ENCODE measurements at regions not wholly inside any gene's neighbourhood (a gene's known extent, or its start where the extent isn't known, plus 50 kb on each side); places are given as distances from the start of the nearest gene placed in this dataset.

- no peaks in the 10 kb centered on the region for H3K36me3 ChIP-seq (ENCODE audit: control insufficient read depth, insufficient read depth, low read length)
- no peaks in the 10 kb centered on the region for H3K27me3 ChIP-seq (ENCODE audit: control insufficient read depth, insufficient read depth, low read length)
- DNase-seq (ENCODE audit: low read depth) (no peak), FAIRE-seq (no peak)
- H3K4me3 ChIP-seq (ENCODE audit: low read depth, low read length), result no peak overlapping the region
- no peak for TF ChIP-seq CTCF (IDR thresholded peaks at IDR 0.05; ENCODE audit: insufficient read depth, low read length, severe bottlenecking)
These were observed 2045.9 kb upstream of the WWC1 start for GRCh38 chr5:166245556-166245955.

- DNase-seq (ENCODE audit: low read depth), result no peak
- no peak for TF ChIP-seq CTCF (IDR thresholded peaks at IDR 0.05; ENCODE audit: insufficient read depth, low read length, severe bottlenecking)
- FAIRE-seq, result no peak
These were observed 2039.7 kb upstream of the WWC1 start for GRCh38 chr5:166251786-166252185.

GRCh38 chr5:166257661-166258060 lies 2033.8 kb upstream of the WWC1 start:
- FAIRE-seq (no peak), DNase-seq (ENCODE audit: low read depth) (no peak)
- Histone ChIP-seq H3K36me3 (ENCODE audit: control insufficient read depth, insufficient read depth, low read length) (no peaks in the 10 kb centered on the region), H3K27me3 (ENCODE audit: control insufficient read depth, insufficient read depth, low read length) (no peaks in the 10 kb centered on the region), H3K4me3 (ENCODE audit: low read depth, low read length) (no peak overlapping the region)
- TF ChIP-seq CTCF (IDR thresholded peaks at IDR 0.05; ENCODE audit: insufficient read depth, low read length, severe bottlenecking), result no peak

More at GRCh38 chr5:166251786-166252185, 2039.7 kb upstream of the WWC1 start:
- Histone ChIP-seq H3K4me3 (ENCODE audit: low read depth, low read length) (no peak overlapping the region), H3K36me3 (ENCODE audit: control insufficient read depth, insufficient read depth, low read length) (no peaks in the 10 kb centered on the region), H3K27me3 (ENCODE audit: control insufficient read depth, insufficient read depth, low read length) (no peaks in the 10 kb centered on the region)

- H3K27me3 ChIP-seq (ENCODE audit: control insufficient read depth, insufficient read depth, low read length), result no peaks in the 10 kb centered on the region
- TF ChIP-seq CTCF (IDR thresholded peaks at IDR 0.05; ENCODE audit: insufficient read depth, low read length, severe bottlenecking), result no peak
- FAIRE-seq, result no peak
- no peaks in the 10 kb centered on the region for H3K36me3 ChIP-seq (ENCODE audit: control insufficient read depth, insufficient read depth, low read length)
- H3K4me3 ChIP-seq (ENCODE audit: low read depth, low read length), result no peak overlapping the region
- DNase-seq (ENCODE audit: low read depth), result no peak
These were observed 2029.0 kb upstream of the WWC1 start for GRCh38 chr5:166262395-166262794.

- H3K27me3 ChIP-seq (ENCODE audit: control insufficient read depth, insufficient read depth, low read length), result no peaks in the 10 kb centered on the region
- no peak for TF ChIP-seq CTCF (IDR thresholded peaks at IDR 0.05; ENCODE audit: insufficient read depth, low read length, severe bottlenecking)
- FAIRE-seq, result no peak
- no peak overlapping the region for H3K4me3 ChIP-seq (ENCODE audit: low read depth, low read length)
- no peaks in the 10 kb centered on the region for H3K36me3 ChIP-seq (ENCODE audit: control insufficient read depth, insufficient read depth, low read length)
- no peak for DNase-seq (ENCODE audit: low read depth)
These were observed 2023.5 kb upstream of the WWC1 start for GRCh38 chr5:166267907-166268306.

GRCh38 chr5:166270712-166271111 lies 2020.7 kb upstream of the WWC1 start:
- DNase-seq (ENCODE audit: low read depth) (no peak), FAIRE-seq (no peak)
- no peaks in the 10 kb centered on the region for H3K36me3 ChIP-seq (ENCODE audit: control insufficient read depth, insufficient read depth, low read length)
- H3K27me3 ChIP-seq (ENCODE audit: control insufficient read depth, insufficient read depth, low read length), result no peaks in the 10 kb centered on the region
- no peak overlapping the region for H3K4me3 ChIP-seq (ENCODE audit: low read depth, low read length)
- no peak for TF ChIP-seq CTCF (IDR thresholded peaks at IDR 0.05; ENCODE audit: insufficient read depth, low read length, severe bottlenecking)

All from bronchial epithelial cell (primary cell).